Stimulated activated CD4-positive, alpha-beta T cell treated with anti-CD3 and anti-CD28 coated beads, Interleukin-1b, Interleukin-23, amount 100 ng/mL, for 24 hours (primary cell): ENCODE measurements at regions not wholly inside any gene's neighbourhood (a gene's known extent, or its start where the extent isn't known, plus 50 kb on each side); places are given as distances from the start of the nearest gene placed in this dataset.
"Not testable (repeated sequence)": the region's sequence is repeated elsewhere in the genome, so short reads cannot be mapped to it uniquely, and the experiment has no call there.

Source experiments
- DNase-seq, 4 experiments: peaks; one replicate each; pipeline ENCODE4 v3.0.0-alpha.2; 2020; ENCODE audit warnings: low read depth in 4 of 4, low spot score in 1 of 4

DNA sequence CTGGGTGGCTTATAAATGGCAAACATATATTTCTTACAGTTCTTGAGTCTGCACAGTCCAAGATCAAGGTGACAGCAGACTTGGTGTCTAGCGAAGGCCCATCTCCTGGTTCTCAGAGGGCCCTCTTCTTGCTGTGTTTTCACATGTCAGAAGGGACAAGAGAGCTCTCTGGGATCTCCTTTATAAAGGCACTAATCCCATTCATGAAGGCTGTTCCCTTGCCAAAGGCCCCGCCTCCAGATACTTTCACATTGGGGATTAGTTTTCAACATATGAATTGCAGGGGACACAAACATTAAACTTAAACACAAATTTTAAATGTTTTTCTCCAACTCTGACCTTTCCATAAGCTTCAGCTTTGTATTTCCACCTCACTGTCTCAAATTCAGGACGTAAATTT, 1135.0 kb upstream of the TENM3 start:
- DNase-seq = no peak

DNA sequence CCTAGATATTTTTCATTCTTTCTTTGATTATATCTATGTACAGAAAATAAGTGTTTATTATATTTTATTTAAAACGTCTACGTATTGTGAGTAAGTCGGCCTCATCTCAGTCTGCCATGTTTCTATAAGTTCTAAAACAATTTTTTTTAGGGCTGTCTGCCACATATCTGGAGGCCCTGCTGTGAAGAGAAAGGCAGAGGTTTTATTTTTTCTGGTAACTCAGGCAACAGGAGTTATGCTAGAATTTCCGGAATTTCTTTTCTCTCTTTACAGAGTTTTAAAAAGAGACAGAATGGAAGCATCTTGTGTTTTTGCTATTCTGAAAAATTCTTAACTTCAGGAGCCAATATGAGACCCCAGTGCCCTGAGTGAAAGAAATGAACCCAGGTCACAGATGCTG, 1124.0 kb upstream of the TENM3 start:
- DNase-seq = no peak

DNA sequence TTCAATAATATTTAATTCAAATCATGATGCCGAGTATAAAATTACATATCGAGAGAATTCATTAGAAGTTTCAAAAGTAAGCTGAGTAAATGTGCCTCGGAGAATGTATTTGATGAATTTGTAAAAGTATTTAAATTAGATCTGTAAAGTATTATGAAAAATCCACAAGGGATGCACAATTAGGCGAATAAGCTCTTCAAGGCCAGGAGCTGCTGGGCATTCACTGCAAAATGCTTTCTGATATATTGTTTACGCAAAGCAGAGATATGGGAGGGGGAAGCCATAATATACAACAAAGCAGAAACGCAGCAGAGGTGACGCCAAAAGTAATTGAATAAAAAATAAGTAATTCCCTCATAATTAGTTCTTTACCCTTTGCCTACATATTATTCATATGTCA, 1121.5 kb upstream of the TENM3 start:
- DNase-seq = no peak

DNA sequence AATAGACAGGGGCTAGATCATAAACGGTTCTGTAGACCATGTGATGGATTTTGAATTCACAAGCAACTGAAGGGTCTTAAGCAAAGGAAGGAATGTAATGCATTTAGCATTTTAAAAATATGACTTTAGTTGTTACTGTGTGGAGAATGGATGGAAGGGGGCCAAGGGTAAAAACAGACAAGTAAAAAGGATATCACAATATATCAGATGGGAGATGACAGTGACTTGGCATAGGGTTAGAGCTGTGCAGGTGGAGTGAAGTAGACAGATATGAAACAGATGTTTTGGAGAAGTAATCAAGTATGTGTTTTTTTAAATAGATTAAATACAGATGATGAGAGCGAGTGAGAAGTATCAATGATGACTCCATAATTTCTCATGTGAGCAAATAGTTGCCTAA, 1116.0 kb upstream of the TENM3 start:
- DNase-seq = no peak

DNA sequence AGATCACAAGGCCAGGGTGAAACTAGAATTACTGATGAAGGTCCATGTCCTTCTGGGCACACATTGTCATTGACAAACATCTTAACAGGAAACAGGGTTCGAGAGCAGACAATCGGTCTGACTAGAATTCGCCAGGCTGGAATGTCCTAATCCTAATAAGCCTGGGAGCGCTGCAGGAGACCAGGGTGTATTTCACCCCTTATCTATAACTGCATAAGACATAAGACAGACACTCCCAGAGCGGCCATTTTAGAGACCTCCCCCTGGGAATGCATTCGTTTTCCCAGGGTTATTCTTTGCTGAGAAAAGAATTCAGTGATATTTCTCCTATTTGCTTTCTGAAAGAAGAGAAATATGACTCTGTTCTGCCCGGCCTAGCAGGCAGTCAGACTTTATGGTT, 1112.9 kb upstream of the TENM3 start:
- DNase-seq = not testable (repeated sequence)

DNA sequence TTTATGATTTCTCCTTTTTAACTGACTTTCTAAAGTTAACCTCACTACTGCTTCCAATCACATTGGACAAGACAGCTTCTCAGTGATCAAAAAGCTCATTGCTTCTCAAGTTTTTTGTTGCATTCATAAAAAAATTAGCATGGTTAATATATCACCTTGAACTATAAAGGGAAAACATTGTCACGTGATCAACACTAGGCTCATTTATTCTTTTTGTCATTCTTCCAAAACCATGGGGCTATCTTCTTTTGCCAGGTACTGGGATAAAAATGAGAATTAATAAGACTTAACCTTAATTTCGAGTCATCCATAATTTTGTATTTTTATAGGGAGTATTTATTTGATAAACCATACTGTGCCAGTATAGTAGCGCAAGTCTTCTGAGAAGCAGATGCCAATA, 1105.9 kb upstream of the TENM3 start:
- no peak for DNase-seq

DNA sequence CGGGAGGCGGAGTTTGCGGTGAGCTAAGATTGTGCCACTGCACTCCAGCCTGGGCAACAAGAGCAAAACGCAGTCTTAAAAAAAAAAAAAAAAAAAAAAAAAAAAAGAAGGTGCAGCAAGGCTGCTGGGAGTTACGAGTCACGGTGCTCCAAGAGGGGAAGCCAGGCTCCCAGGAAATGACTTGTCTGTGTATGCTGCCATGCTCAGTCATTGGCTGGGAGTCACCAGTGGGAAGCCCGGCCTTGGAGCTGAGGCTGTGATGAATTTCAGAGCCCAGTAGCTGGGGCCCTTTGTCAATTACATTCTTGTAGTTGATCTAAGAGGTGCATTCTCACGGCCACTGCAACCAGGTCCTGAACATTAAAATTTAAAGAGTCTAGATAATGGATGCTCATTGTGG, 1105.1 kb upstream of the TENM3 start:
- DNase-seq = no peak

DNA sequence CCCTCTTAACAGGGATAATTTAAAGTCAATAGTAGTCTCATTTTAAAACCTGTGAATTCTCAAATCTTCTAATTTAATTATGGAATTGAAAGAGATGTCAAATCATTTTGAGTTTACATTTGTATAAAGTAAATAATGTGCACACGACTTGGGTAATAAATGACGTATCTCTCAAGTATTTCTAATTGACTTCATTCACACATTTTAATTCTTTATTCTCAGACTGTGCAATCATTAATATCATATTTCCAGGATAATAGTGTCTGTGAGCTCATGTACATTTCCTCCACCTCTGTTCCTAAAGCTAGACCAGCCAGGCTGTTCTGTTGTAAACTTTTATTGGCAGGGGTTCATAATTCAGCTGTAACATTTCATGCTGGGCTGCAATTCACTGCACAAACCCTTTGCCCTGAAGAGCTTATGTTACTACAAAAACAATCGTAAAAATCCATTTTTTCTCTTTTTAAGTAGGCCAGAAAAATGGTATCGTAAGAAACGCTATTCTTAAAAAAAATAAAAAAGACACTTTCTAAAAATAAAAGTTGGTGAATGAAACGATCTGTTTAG, 1103.1 kb upstream of the TENM3 start:
- no peak for DNase-seq

DNA sequence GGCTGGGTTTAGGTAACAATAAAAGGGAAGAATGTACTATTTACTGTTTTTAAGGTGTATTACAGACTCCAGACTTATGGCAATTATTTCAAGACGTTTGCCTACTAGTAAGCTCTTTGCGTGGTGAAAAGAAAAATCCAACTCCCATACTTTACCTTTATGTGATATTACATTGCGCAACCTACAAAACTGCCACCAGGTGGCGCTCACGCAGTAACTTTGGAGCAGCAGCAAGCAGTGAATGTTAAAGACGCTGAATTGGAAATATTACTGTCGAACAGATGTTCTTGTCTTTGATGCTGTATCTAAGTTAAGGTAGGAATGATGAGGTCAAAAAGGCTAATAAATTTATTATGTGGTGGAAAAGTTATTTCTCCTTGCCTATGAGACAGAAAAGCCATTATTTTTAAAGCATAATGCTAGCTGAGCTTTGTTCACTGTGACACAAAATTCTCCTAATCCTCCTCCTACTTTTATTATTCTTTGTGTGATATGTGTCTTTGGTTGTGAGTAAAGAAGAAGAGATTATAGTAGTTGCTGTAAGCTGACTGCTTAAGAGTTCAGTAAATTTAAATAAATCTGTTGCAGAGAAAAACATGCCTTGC, 1099.8 kb upstream of the TENM3 start:
- DNase-seq = peak; percentile 25 to 58 (median 48)

DNA sequence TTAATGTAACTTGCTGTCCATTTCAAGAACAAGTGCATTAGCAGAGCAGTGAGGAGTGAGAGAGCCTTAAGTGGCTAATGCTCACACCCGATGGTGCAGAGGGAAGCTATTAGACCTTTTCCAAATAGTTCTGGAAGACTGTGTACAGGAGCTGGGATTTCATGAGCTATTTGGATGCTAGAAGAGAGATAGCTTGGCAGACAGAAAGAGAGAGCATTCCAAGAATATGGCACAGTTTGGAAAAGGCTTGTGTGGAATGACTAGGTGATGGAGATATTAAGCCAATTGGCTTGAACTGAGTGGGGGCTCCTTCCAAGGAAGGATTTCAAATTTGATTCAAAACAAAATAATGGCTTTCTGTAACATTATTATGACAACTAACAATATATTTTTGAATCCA, 1097.2 kb upstream of the TENM3 start:
- DNase-seq = no peak

DNA sequence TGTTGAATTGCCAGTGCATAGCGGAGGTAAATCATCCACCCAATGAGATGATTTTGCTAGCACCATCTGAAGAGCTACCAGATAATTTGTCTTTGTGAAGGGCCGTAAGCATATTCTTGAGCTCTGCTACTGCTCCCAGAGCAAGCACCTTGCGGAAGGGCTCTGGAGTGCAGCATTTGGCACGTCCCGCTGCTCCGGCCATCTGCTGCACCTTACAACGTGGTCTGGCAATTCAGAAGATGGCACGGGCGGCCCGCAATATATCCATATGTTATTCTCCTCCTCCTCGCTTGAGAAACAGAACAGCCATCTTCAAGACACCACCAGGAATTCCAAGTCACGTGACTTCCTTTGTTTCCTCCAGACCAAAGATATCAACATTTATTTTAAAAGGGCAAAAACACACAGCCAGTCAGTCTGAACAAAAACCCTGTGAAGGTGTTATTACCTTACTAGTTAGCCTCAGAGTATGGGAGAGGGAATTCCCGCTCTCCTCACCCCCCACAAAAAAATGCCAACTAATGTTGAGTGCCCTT, 1095.7 kb upstream of the TENM3 start:
- DNase-seq = no peak

DNA sequence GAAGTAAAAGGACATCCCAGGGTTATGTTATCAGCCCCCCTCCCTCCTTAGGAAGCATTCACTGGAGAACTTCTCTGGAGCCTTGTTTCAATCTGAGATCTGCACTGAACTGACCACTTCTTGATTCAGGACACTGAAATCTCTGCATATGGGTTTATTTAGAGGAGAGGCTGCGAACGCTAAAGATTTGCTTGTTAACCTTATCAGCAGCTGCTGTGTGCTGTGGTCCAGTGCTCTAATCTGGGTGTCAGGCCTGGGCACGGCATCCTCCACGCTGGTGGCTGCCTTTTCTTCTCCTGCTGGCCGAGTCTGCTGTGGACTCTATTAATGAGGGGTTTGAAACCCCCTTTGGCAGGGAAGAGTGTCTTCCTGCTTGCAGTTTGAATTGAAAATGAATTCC, 1094.7 kb upstream of the TENM3 start:
- DNase-seq = no peak

DNA sequence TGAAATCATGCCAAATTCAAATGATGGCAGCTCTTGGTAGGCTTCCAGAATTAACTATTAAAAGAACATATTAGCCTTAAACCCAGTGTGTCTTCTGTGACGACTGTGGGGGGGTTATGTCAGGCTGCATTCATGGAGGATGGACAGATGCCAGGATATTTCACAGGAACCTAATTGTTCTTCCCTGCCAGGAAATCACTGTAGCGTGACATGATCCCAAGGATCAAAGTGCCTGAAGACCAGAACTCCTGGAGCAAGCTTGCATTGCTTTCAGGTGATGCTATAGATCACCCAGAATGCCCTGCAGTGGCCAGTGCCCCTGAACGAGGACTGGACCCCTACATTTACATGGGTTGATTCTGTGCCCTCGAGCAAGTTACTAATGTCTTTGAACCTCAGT, 1093.0 kb upstream of the TENM3 start:
- DNase-seq = no peak

DNA sequence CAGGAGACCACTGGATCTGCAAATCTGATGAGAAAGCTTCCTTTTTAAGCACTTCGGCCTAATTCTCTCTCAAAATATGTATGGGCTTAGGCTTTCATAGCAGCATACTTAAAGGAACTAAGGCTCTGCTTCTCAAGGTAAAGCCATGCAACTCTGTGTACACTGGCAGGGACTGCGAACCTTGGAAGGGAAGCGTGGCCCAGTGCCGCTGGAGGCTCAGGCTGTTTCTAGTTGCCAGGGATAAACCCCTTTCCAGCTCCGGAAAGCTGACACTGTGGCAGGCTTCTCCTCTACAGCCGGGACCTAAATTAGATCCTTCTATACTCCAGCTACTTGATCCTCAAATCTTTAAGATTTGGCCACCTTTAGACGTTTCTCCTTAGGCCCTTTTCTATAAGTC, 1091.3 kb upstream of the TENM3 start:
- DNase-seq = no peak

DNA sequence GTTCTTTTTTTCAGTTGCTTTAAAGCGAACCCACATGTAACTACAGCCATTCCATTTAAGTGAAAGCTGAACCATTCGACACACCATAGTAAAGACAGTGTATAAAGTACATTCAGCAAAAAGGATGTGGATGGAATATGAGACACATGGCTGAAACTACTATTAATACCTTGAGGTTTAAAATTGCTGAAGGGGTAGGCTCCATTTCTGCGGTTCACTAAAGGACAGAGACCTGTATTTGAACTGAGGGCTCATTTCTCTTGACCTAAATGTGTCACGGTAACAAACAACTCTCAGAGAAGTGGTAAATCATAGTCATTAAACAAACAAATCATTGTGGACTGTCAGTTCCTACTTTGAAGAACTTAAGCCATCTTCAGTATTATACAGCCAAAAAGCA, 1085.6 kb upstream of the TENM3 start:
- DNase-seq = no peak

DNA sequence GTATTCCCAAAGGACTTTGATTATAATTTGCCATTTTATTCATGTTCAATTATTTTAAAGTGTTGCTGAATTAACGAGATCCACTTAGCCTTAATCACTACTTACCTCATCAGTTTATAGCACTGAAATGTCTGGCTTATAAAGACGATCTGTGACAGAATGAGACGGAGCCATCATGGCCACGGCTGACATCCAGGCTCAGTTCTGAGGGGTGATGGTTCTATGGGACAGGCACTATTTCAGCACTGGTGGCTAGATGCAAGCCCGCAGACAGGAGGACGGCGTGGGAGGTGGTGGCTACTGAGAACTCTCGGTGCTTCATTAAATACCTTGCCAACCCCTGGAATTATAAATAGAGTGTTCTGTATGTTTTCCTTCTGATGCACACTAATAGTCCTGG, 1084.2 kb upstream of the TENM3 start:
- no peak for DNase-seq

DNA sequence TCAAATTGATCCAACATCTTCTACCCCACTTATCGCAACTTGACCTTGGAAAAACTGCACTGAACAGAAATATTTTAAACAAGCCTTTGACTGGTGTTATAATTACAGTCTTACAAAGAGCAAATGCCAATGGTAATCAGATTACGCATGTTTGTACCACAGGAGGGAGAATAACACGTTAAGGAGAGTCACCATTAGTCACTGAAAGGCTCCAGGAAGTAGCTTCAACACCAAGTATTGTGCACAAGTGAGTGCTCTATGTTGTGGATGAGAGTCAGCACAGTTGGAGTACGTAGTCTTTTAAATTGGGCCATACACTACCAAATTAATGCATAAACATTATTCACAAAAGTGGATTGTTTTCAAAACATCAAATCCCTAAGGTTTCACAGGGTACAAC, 1081.5 kb upstream of the TENM3 start:
- no peak for DNase-seq

DNA sequence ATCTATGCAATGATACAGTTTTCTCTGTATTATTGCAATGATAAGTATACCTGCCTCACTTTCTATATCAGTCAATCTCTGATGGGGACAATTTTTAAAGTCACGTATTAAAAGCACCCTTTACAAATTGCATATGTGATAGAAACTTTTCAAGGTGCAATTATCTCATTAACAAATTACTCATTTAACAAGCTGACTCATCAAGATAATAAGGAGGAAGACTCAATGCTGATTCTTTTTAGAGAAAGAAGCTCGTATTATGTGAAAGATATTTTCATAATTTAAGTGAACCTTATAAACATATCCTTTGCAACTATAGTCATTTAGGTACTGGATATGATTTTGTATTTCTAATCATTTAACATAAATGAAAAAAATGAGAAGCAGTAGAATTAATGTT, 1080.9 kb upstream of the TENM3 start:
- DNase-seq = no peak

DNA sequence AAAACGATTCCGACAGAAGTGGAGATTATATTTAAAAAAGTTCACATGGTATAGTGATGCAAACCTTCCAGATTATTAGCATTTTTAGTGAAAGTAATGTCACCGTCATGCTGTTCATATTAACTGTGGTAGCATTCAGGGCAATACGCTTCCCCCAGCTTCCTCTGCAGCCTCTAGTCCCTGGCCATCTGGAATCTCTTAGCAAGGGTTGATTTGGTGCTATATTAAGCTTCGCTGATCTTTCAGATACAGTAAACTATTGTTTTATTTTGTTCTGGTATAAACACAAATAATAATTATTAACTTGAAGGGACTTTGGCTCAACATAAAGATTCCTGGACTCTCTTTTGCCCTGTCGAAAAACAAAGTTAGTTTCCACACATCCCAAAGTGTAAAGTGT, 1080.5 kb upstream of the TENM3 start:
- no peak for DNase-seq

DNA sequence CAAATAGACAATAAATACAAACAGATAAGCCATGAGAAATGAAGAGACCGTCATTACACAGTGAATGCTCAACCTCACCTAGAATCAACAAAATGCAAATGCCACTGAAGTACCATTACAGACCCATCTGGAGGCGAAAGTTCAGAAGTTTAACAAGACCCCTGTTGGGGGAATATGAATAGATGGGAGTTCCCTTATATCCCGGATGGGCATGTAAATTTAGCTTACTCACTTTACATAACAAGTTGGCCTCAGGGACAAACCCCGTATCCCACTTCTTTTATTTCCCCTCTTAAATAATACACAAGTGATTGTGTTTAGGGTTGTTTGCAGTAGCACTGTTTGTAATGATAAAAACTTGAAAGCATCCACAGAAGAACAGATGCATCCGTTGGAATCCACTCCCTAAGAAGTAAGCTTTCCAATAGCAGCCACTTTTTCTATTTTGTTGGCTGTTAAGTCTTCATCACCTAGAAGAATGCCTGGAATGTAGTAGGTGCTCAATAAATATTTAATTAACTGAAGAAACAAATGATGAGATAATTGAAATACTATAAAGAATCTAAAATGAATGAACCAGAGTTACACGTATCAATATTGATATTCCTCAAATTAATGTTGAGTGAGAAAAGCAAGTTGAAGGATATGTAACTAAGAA, 1076.3 kb upstream of the TENM3 start:
- no peak for DNase-seq

DNA sequence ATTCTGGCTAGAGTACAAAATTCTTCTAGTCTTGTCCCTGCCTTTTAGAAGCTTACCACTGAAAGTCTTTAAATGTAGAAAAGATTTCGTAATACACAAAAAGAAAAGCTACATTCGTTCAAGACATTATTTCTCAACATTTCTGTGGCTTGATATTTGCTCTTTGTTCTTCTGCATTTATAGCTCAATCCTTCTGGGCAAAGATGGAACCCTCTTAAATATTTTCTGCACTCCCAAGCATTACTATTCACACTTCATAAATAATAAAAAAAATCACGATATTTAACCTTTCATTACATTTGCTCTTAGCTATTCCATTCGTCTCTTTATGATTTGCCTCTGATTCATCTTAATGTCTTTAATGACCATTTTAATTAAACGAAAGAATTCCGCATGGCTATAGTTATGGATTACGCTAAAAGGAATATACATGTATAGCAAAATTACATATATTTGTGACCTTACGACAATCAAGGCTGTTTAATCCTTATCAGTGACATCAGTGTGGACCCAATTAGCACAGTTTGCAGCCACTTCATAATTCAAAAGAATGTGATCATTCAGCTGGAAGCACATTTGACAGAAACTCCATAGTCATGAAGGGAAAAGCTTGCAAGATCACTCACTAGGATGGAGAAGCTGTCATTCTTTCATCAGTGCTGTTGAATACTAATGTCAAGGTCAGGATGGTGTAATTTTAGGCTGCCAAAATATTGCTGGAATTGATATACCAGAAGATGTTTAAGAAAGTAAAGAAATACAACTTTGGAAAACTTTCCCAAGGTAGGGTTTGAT, 1075.0 kb upstream of the TENM3 start:
- no peak for DNase-seq

DNA sequence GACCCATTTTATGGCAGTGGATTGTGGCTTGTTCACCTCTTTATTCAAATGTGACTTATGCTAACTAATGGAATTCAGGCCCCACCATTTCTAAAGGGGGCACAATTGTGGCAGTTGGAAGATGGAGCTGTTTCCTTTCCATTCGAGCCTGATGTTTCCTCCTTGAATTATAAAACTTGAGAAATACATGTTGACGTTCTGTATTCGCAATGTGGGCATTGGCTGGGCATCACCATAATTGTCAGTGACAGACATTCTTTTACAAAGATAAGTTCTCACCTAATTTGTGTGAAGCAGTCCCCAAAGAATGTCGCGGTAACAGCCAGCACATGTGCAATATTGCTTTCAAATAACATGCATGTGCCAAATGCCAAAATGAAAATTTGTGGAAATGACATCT, 1070.2 kb upstream of the TENM3 start:
- DNase-seq = no peak
